Cardiac muscle cell (in vitro differentiated cells and primary cell): ENCODE measurements at regions not wholly inside any gene's neighbourhood (a gene's known extent, or its start where the extent isn't known, plus 50 kb on each side); places are given as distances from the start of the nearest gene placed in this dataset.
"Not testable (repeated sequence)": the region's sequence is repeated elsewhere in the genome, so short reads cannot be mapped to it uniquely, and the experiment has no call there.

ENCODE experiments used
- DNase-seq, 2 donors: peaks; one replicate each; pipeline versions ENCODE4 v3.0.0 to v3.0.0-alpha.2; 2010 to 2017; ENCODE audit warnings: low read depth in 1 of 2, low spot score in 1 of 2
- H3K27ac ChIP-seq: fragments of 200-600 bp; sonication (generic); 2 replicates; pipeline ENCODE4 v1.5.1; 2016
- H3K27me3 ChIP-seq: fragments of 200-600 bp; sonication (generic); 2 replicates; pipeline ENCODE4 v1.6.0; 2016; ENCODE audit warnings: control low read depth
- H3K36me3 ChIP-seq: fragments of 200-600 bp; sonication (generic); 2 replicates; pipeline ENCODE4 v1.5.1; 2016; ENCODE audit warnings: control low read depth
- H3K4me1 ChIP-seq: fragments of 200-600 bp; sonication (generic); 2 replicates; pipeline ENCODE4 v1.8.1; 2017; ENCODE audit warnings: low read depth, mild to moderate bottlenecking, mixed run types
- H3K4me3 ChIP-seq: fragments of 200-600 bp; sonication (generic); 2 replicates; pipeline ENCODE4 v1.5.1; 2016; ENCODE audit warnings: mild to moderate bottlenecking
- H3K9me3 ChIP-seq: fragments of 200-600 bp; sonication (generic); 2 replicates; pipeline ENCODE4 v1.5.1; 2017; ENCODE audit warnings: low read depth, mild to moderate bottlenecking, control low read depth
- TF ChIP-seq, protein P1 (sequence below): IDR thresholded peaks from 2 replicates; pipeline ENCODE4 v1.5.1; 2012; ENCODE audit warnings: low read depth, mild to moderate bottlenecking, low read length

DNA sequence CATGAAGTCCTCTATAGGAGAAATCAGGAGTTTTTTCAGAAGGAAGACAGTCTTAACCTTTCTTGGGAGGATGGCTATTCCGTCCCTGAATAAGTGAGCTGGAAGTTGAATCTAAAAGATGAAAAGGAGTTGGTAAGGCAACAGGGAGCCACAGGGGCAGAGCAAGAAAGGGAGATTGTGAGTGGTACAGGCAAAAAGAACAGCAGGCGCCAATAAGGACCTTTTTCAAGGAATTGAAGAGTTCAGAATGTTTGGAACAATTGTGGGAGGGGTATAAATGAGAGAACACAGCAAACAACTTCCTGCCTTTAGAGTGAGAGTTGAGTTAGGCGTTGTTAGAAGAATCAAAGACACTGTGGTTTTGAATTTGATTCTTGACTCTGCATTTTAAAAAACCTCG lies 1003.7 kb downstream of the EPHA7 start:
- H3K4me1 ChIP-seq = no peaks in the 10 kb centered on the region
- no peaks in the 10 kb centered on the region for H3K9me3 ChIP-seq
- no peak overlapping the region for H3K27ac ChIP-seq
- H3K4me3 ChIP-seq = no peak overlapping the region
- TF ChIP-seq, protein P1, sequence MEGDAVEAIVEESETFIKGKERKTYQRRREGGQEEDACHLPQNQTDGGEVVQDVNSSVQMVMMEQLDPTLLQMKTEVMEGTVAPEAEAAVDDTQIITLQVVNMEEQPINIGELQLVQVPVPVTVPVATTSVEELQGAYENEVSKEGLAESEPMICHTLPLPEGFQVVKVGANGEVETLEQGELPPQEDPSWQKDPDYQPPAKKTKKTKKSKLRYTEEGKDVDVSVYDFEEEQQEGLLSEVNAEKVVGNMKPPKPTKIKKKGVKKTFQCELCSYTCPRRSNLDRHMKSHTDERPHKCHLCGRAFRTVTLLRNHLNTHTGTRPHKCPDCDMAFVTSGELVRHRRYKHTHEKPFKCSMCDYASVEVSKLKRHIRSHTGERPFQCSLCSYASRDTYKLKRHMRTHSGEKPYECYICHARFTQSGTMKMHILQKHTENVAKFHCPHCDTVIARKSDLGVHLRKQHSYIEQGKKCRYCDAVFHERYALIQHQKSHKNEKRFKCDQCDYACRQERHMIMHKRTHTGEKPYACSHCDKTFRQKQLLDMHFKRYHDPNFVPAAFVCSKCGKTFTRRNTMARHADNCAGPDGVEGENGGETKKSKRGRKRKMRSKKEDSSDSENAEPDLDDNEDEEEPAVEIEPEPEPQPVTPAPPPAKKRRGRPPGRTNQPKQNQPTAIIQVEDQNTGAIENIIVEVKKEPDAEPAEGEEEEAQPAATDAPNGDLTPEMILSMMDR = no peak
- no peaks in the 10 kb centered on the region for H3K27me3 ChIP-seq
- no peaks in the 10 kb centered on the region for H3K36me3 ChIP-seq
- no peak for DNase-seq

DNA sequence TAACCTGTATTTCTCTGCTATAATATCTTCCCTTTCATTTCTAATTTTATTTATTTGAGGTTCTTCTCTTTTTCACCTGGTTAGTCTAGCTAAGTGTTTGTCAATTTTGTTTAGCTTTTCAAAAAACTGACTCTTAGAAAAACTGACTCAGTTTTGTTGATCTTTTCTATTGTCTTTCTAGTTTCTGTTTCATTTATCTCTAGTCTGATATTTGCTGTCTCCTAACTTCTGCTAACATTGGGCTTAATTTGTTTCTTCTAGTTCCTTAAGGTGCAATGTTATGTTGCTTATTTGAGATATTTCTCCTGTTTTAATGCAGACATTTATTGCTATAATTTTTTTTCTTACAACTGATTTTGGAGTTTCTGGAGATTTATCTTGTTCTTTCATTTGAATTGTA lies 1011.0 kb downstream of the EPHA7 start:
- TF ChIP-seq, protein P1 = no peak
- Histone ChIP-seq H3K27me3 (no peaks in the 10 kb centered on the region), H3K4me1 (no peaks in the 10 kb centered on the region), H3K27ac (no peak overlapping the region), H3K36me3 (no peaks in the 10 kb centered on the region), H3K4me3 (no peak overlapping the region), H3K9me3 (no peaks in the 10 kb centered on the region)
- DNase-seq = no peak

DNA sequence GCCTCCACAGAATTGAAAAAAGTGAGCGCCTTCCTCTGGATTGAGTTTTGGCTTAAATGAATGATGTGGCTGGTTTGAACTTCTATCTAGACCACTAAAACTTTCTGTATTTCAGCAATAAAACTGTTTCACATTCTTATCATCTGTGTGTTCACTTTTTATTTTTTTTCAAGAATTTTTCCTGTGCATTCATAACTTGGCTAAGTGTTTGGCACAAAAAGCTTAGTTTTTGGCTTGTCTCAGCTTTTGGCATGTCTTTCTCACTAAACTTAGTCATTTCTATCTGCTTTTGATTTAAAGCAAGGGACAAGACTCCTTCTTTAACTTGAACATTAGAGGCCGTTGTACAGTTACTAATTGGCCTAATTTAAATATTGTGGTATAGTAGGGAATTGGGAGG lies 1015.1 kb downstream of the EPHA7 start:
- TF ChIP-seq, protein P1 = no peak
- H3K27ac ChIP-seq = no peak overlapping the region
- no peaks in the 10 kb centered on the region for H3K4me1 ChIP-seq
- no peak overlapping the region for H3K4me3 ChIP-seq
- H3K27me3 ChIP-seq = no peaks in the 10 kb centered on the region
- H3K9me3 ChIP-seq = no peaks in the 10 kb centered on the region
- no peaks in the 10 kb centered on the region for H3K36me3 ChIP-seq
- DNase-seq = no peak

DNA sequence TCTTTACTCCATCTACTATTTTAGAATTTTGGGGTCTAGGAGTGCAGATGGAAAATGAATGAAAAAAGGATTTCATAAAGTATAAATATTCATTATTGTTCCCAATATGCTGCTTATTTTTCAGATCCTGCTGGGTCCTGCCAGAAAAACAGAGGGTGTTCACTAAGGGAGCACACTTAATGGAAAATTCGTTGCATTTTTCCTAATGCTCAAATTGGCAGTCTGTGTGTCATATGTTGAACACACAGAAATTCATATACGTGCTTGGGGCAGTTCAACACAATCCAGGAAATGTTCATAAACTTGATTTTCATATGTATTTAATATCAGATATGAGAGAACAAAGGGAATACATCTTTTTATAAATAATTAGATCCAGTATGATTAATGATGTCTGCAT lies 1019.4 kb downstream of the EPHA7 start:
- TF ChIP-seq, protein P1 = no peak

DNA sequence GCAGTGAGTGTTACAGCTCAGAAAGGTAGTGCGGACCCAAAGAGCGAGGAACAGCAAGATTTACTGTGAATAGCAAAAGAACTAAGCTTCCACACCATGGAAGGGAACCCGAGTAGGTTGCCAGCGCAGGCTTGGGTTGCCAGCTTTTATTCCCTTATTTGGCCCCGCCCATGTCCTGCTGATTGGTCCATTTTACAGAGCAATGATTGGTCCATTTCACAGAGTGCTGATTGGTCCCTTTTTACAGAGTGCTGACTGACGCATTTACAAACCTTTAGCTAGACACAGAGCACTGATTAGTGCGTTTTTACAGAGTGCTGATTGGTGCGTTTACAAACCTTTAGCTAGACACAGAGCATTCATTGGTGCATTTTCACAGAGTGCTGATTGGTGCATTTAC lies 1030.7 kb downstream of the EPHA7 start:
- not testable (repeated sequence) for DNase-seq, H3K9me3 ChIP-seq, H3K27ac ChIP-seq, H3K27me3 ChIP-seq, H3K4me1 ChIP-seq, H3K36me3 ChIP-seq, H3K4me3 ChIP-seq

More for the DNA sequence above, 1019.4 kb downstream of the EPHA7 start:
- no peak overlapping the region for H3K27ac ChIP-seq
- no peaks in the 10 kb centered on the region for H3K27me3 ChIP-seq
- H3K36me3 ChIP-seq = no peaks in the 10 kb centered on the region
- no peak overlapping the region for H3K4me3 ChIP-seq
- no peaks in the 10 kb centered on the region for H3K9me3 ChIP-seq
- no peaks in the 10 kb centered on the region for H3K4me1 ChIP-seq
- no peak for DNase-seq

DNA sequence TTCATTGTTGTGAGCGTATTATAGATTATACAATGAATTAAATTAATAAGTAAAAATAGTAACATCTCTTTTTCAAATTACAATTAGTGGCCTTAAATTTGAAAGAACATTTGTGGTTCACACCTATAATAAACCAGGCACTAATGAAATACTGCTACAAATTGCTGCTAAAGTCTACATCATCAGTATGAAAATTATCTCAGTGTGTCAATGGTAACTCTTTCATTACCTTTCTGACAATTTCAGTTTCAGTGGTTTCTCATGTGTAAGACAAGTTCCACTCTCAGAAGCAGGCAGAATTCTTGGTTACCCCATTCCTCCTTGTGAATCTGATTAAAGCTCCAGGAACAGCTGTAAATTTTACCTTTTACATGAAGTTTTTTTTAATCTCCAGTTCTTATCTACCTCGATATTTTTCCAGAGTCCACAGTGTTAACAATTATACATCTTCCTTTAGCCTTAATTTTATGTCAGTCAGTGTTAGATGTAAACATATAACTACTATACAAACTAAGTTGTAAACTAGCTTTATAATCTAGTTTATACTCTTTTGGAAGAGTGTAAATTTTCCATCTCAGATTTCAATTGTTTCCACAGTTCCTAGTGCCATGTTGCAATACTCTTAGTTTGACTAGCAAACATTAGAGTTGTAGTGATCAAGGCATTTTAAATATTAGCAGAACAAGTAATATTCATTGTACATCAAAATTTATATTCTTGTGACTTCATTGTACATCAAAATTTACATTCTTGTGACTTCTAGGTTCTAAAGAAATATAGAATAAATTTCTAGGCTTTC lies 1038.4 kb downstream of the EPHA7 start:
- H3K4me3 ChIP-seq = no peak overlapping the region
- TF ChIP-seq, protein P1 = no peak
- no peak for DNase-seq
- no peak overlapping the region for H3K27ac ChIP-seq
- no peaks in the 10 kb centered on the region for H3K36me3 ChIP-seq
- no peaks in the 10 kb centered on the region for H3K27me3 ChIP-seq
- no peaks in the 10 kb centered on the region for H3K9me3 ChIP-seq
- H3K4me1 ChIP-seq = peaks cover 5% of the 10 kb centered on the region
